H1 (cell line): ENCODE measurements at regions not wholly inside any gene's neighbourhood (a gene's known extent, or its start where the extent isn't known, plus 50 kb on each side); places are given as distances from the start of the nearest gene placed in this dataset.

ENCODE experiments used
- CTCF ChIA-PET: fragments of 300-600 bp; sonication (Branson Sonifier 250); formaldehyde crosslinking; loops from one replicate; lab custom pipeline; 2021; ENCODE audit not compliant: partially characterized antibody; lab: Charles Lee
- POLR2A ChIA-PET: fragments of 300-600 bp; sonication (Branson Sonifier 250); formaldehyde crosslinking; loops from one replicate; lab custom pipeline; 2021; ENCODE audit warnings: inconsistent platforms; ENCODE audit not compliant: partially characterized antibody; lab: Charles Lee
- DNase-seq, 2 experiments: peaks; one replicate each; pipeline versions ENCODE4 v3.0.0 to v3.0.0-alpha.2; 2010 to 2022; ENCODE audit warnings: low spot score in 2 of 2, low read depth in 1 of 2, mixed read lengths in 1 of 2
- FAIRE-seq: peaks from 2 replicates; lab custom pipeline; 2011; peaks lifted over from hg19 to GRCh38; lab: Jason Lieb, UNC
- H2AFZ ChIP-seq: 2 replicates; pipeline ENCODE4 v1.8.1; 2012; ENCODE audit warnings: low read length, inconsistent platforms
- H2AK5ac ChIP-seq: 2 replicates; pipeline ENCODE4 v1.6.1; 2013; ENCODE audit warnings: low read depth, low read length
- H2BK120ac ChIP-seq: replicated peaks from 2 replicates; pipeline ENCODE3; 2013; ENCODE audit warnings: low read depth, low read length, inconsistent platforms
- H2BK12ac ChIP-seq: 2 replicates; pipeline ENCODE4 v1.6.1; 2013; ENCODE audit warnings: low read depth, low read length
- H2BK15ac ChIP-seq: 2 replicates; pipeline ENCODE4 v1.6.1; 2013; ENCODE audit warnings: low read length
- H2BK20ac ChIP-seq: 2 replicates; pipeline ENCODE4 v1.6.1; 2013; ENCODE audit warnings: low read length
- H2BK5ac ChIP-seq: 2 replicates; pipeline ENCODE4 v1.6.1; 2013; ENCODE audit warnings: low read depth, low read length
- H3K14ac ChIP-seq: 2 replicates; pipeline ENCODE4 v1.6.1; 2013; ENCODE audit warnings: inconsistent platforms; ENCODE audit not compliant: insufficient read length
- H3K18ac ChIP-seq: 2 replicates; pipeline ENCODE4 v1.6.1; 2013; ENCODE audit warnings: low read length; ENCODE audit errors: extremely low read depth
- H3K23ac ChIP-seq: 2 replicates; pipeline ENCODE4 v1.6.1; 2013; ENCODE audit warnings: inconsistent platforms; ENCODE audit not compliant: insufficient read length
- H3K23me2 ChIP-seq: 2 replicates; pipeline ENCODE4 v1.6.1; 2013; ENCODE audit warnings: low read depth, low read length
- H3K27ac ChIP-seq: 2 replicates; pipeline ENCODE4 v1.6.1; 2011; ENCODE audit warnings: low read depth, low read length, inconsistent platforms
- H3K27me3 ChIP-seq, 4 experiments: replicated peaks in 1 of 4; 1 replicate in 1 of 4; 2 replicates in 3 of 4; pipeline versions ENCODE4 v1.6.1 to v1.8.1; 2011 to 2013; ENCODE audit warnings: low read length in 3 of 4, mild to moderate bottlenecking in 3 of 4, inconsistent platforms in 2 of 4, mixed read lengths in 2 of 4, moderate library complexity in 1 of 4; ENCODE audit not compliant: control insufficient read depth in 3 of 4, insufficient read depth in 3 of 4; ENCODE audit errors: extremely low read depth in 1 of 4
- H3K36me3 ChIP-seq, 4 experiments: 2 replicates each; pipeline versions ENCODE4 v1.6.1 to v1.8.1; 2011 to 2013; ENCODE audit warnings: mild to moderate bottlenecking in 4 of 4, low read length in 3 of 4, moderate library complexity in 2 of 4, control low read depth in 1 of 4, inconsistent platforms in 1 of 4; ENCODE audit not compliant: insufficient read depth in 4 of 4, control insufficient read depth in 2 of 4
- H3K4ac ChIP-seq: replicated peaks from 2 replicates; pipeline ENCODE3; 2013; ENCODE audit warnings: low read length, low read depth, mixed read lengths, inconsistent platforms; ENCODE audit not compliant: insufficient read length
- H3K4me1 ChIP-seq, 4 experiments: replicated peaks in 1 of 4; 1 replicate in 1 of 4; 2 replicates in 3 of 4; pipeline versions ENCODE4 v1.6.1 to v1.8.1; 2011 to 2013; ENCODE audit warnings: low read length in 3 of 4, inconsistent platforms in 2 of 4, mixed read lengths in 1 of 4; ENCODE audit not compliant: insufficient read depth in 4 of 4, control insufficient read depth in 3 of 4
- H3K4me2 ChIP-seq, 2 experiments: 2 replicates each; pipeline versions ENCODE4 v1.6.1 to v1.8.1; 2011 to 2013; ENCODE audit warnings: low read depth in 2 of 2, low read length in 2 of 2, control low read depth in 1 of 2, inconsistent platforms in 1 of 2, mild to moderate bottlenecking in 1 of 2; ENCODE audit not compliant: insufficient read depth in 1 of 2
- H3K4me3 ChIP-seq, 4 experiments: fragments of 200-600, 300-600 bp in 1 of 4; sonication (generic), shearing (Covaris generic), sonication (Bioruptor Twin) in 1 of 4; 2 replicates each; pipeline versions ENCODE4 v1.5.1 to v1.8.1; 2011 to 2016; ENCODE audit warnings: low read length in 4 of 4, low read depth in 3 of 4, control low read depth in 2 of 4, inconsistent platforms in 2 of 4, mild to moderate bottlenecking in 2 of 4, mixed read lengths in 1 of 4, moderate library complexity in 1 of 4; ENCODE audit not compliant: insufficient read depth in 2 of 4; ENCODE audit errors: extremely low read depth in 1 of 4
- H3K56ac ChIP-seq: replicated peaks from 2 replicates; pipeline ENCODE3; 2013; ENCODE audit warnings: low read depth, mild to moderate bottlenecking, mixed read lengths, low read length, inconsistent platforms; ENCODE audit not compliant: insufficient read length
- H3K79me1 ChIP-seq: 2 replicates; pipeline ENCODE4 v1.6.1; 2013; ENCODE audit warnings: low read depth, low read length, control low read depth
- H3K79me2 ChIP-seq, 2 experiments: 2 replicates each; pipeline versions ENCODE4 v1.6.1 to v1.8.1; 2012 to 2013; ENCODE audit warnings: low read length in 2 of 2, mild to moderate bottlenecking in 2 of 2, inconsistent platforms in 1 of 2; ENCODE audit not compliant: insufficient read depth in 2 of 2, control insufficient read depth in 1 of 2
- H3K9ac ChIP-seq, 4 experiments: replicated peaks in 1 of 4; 1 replicate in 1 of 4; 2 replicates in 3 of 4; pipeline versions ENCODE4 v1.6.1 to v1.8.1; 2011 to 2013; ENCODE audit warnings: low read depth in 3 of 4, low read length in 3 of 4, control low read depth in 2 of 4, mild to moderate bottlenecking in 2 of 4, moderate library complexity in 2 of 4, inconsistent platforms in 1 of 4; ENCODE audit errors: extremely low read depth in 1 of 4
- H3K9me3 ChIP-seq, 2 experiments: 2 replicates each; pipeline versions ENCODE4 v1.6.1 to v1.8.1; 2012 to 2013; ENCODE audit warnings: mild to moderate bottlenecking in 2 of 2, moderate library complexity in 2 of 2, control low read depth in 1 of 2, inconsistent platforms in 1 of 2, low read depth in 1 of 2, low read length in 1 of 2, mixed read lengths in 1 of 2; ENCODE audit not compliant: insufficient read depth in 2 of 2
- H4K20me1 ChIP-seq, 2 experiments: replicated peaks in 1 of 2; 2 replicates each; pipeline versions ENCODE3 to v1.8.1; 2011 to 2013; ENCODE audit warnings: inconsistent platforms in 2 of 2, low read length in 2 of 2, mild to moderate bottlenecking in 1 of 2; ENCODE audit not compliant: insufficient read depth in 2 of 2, control insufficient read depth in 1 of 2
- H4K5ac ChIP-seq: 2 replicates; pipeline ENCODE4 v1.6.1; 2013; ENCODE audit warnings: low read length, low read depth, mixed read lengths, inconsistent platforms; ENCODE audit not compliant: insufficient read length
- H4K8ac ChIP-seq: 2 replicates; pipeline ENCODE4 v1.8.0; 2013; ENCODE audit warnings: mild to moderate bottlenecking, moderate library complexity, low read length, inconsistent platforms; ENCODE audit not compliant: insufficient read depth; ENCODE audit errors: extremely low read depth
- H4K91ac ChIP-seq: replicated peaks from 2 replicates; pipeline ENCODE3; 2013; ENCODE audit warnings: low read length, mixed read lengths, inconsistent platforms; ENCODE audit not compliant: insufficient read length
- BCL11A ChIP-seq, 2 experiments: IDR thresholded peaks; one replicate each; pipeline ENCODE4 v1.6.1; 2011; ENCODE audit warnings: low read depth in 2 of 2, low read length in 2 of 2, mild to moderate bottlenecking in 2 of 2
- CEBPB ChIP-seq: IDR thresholded peaks from 2 replicates; pipeline ENCODE4 v1.6.1; 2012; ENCODE audit warnings: low read depth, low read length
- CHD1 ChIP-seq: IDR thresholded peaks from 2 replicates; pipeline ENCODE4 v1.6.1; 2012; ENCODE audit warnings: low read depth, low read length, improper control_type of control experiment
- CTBP2 ChIP-seq: IDR thresholded peaks from 2 replicates; pipeline ENCODE4 v1.7.0; 2011; ENCODE audit warnings: borderline replicate concordance, mild to moderate bottlenecking, moderate library complexity, mixed read lengths, low read length; ENCODE audit not compliant: insufficient read depth, insufficient read length
- EGR1 ChIP-seq: IDR thresholded peaks from 2 replicates; pipeline ENCODE4 v1.6.1; 2011; ENCODE audit warnings: low read depth, low read length, borderline replicate concordance
- GABPA ChIP-seq: IDR thresholded peaks from 2 replicates; pipeline ENCODE4 v1.6.1; 2011; ENCODE audit warnings: mild to moderate bottlenecking, low read length, moderate library complexity, borderline replicate concordance; ENCODE audit not compliant: insufficient read depth
- KDM5A ChIP-seq: fragments of 200-600 bp; IDR thresholded peaks from 2 replicates; pipeline ENCODE4 v1.7.1; 2012; ENCODE audit warnings: mild to moderate bottlenecking, low read length, inconsistent platforms, mixed read lengths
- POLR2AphosphoS5 ChIP-seq: IDR thresholded peaks from 2 replicates; pipeline ENCODE4 v1.6.1; 2011; ENCODE audit warnings: low read depth, low read length
- RAD21 ChIP-seq, 2 experiments: IDR thresholded peaks in 1 of 2; conservative IDR thresholded peaks in 1 of 2; 2 replicates each; pipeline ENCODE4 v1.6.1; 2011; ENCODE audit warnings: low read depth in 2 of 2, low read length in 2 of 2, improper control_type of control experiment in 1 of 2, inconsistent platforms in 1 of 2, mild to moderate bottlenecking in 1 of 2, moderate library complexity in 1 of 2
- SP2 ChIP-seq: IDR thresholded peaks from 2 replicates; pipeline ENCODE4 v1.6.1; 2012; ENCODE audit warnings: mild to moderate bottlenecking, low read length, inconsistent platforms
- SRF ChIP-seq: IDR thresholded peaks from 2 replicates; pipeline ENCODE4 v1.6.1; 2011; ENCODE audit warnings: mild to moderate bottlenecking, low read depth, low read length, moderate library complexity
- WGBS, 2 experiments: shearing (Covaris generic) in 1 of 2; methylation state at CpG; one replicate each; pipeline versions ENCODE4 v1.1.6 to v1.1.7; 2013 to 2015; ENCODE audit warnings: low lambda C conversion rate in 2 of 2, mixed read lengths in 2 of 2, inconsistent platforms in 1 of 2, low coverage in 1 of 2, missing lambda C conversion rate in 1 of 2; ENCODE audit not compliant: insufficient replicate concordance in 2 of 2, insufficient coverage in 1 of 2, insufficient read length in 1 of 2; ENCODE audit errors: extremely low coverage in 1 of 2, missing lambda C conversion rate in 1 of 2; 5-methylcytosine and 5-hydroxymethylcytosine counted together
- TF ChIP-seq, protein P1 (sequence below): IDR thresholded peaks from 2 replicates; pipeline ENCODE4 v1.6.1; 2012; ENCODE audit warnings: inconsistent platforms

DNA sequence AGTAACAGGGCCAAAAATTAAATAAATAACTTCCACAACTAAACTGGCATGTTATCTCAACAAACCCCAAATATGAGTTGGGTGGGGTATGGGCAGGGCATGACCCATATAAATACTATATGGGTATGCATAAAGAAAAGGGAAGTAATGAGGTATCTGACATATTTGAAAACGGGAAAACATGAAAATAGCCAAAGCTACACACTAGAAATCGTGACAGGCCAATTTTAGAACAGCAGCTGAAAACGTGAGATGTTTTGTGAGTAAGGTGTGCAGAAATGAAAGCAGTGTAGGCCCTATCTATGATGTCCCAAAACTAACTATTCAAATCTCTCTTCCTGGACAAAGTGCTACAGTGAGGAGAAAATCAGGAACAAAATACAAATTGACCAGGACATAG lies 537.9 kb upstream of the NR5A2 start:
- no peak overlapping the region for H2AFZ ChIP-seq
- WGBS, 2 experiments, result 95% methylated on average over 3 of the region's 3 CpGs; no CpG with 5 or more reads in 1 of the 2 experiments
- CTCF ChIA-PET, result interaction anchor here (0.9 kb wide), 1 partner anchor 25 kb away, joined by 3 read pairs; no protein-coding TSS in a partner anchor

More for the DNA sequence above, 537.9 kb upstream of the NR5A2 start:
- TF ChIP-seq CHD1, result no peak
- TF ChIP-seq POLR2AphosphoS5, result no peak
- no peak for TF ChIP-seq CEBPB
- TF ChIP-seq RAD21 (IDR thresholded peaks at IDR 0.05 in 1 of 2, conservative IDR thresholded peaks at IDR 0.05 in 1 of 2; ENCODE audit: low read depth in 2 of 2, low read length in 2 of 2), result no peak
- no peak for TF ChIP-seq EGR1
- TF ChIP-seq SP2, result no peak
- TF ChIP-seq BCL11A (IDR thresholded peaks at IDR 0.05; ENCODE audit: low read depth in 2 of 2, low read length in 2 of 2), result no peak
- TF ChIP-seq, protein P1, sequence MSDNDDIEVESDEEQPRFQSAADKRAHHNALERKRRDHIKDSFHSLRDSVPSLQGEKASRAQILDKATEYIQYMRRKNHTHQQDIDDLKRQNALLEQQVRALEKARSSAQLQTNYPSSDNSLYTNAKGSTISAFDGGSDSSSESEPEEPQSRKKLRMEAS, result no peak
- TF ChIP-seq KDM5A, result no peak
- TF ChIP-seq CTBP2, result no peak
- no peak for TF ChIP-seq GABPA
- no peak for TF ChIP-seq SRF
- H4K5ac ChIP-seq, result no peak overlapping the region
- no peak overlapping the region for H3K23ac ChIP-seq
- no peak overlapping the region for H2BK120ac ChIP-seq
- H3K14ac ChIP-seq, result no peak overlapping the region
- no peak overlapping the region for H2BK20ac ChIP-seq
- no peak overlapping the region for H3K4me3 ChIP-seq
- H4K91ac ChIP-seq, result no peak overlapping the region
- no peak overlapping the region for H2BK15ac ChIP-seq
- FAIRE-seq (no peak), DNase-seq (no peak)
- no peak overlapping the region for H4K8ac ChIP-seq
- no peaks in the 10 kb centered on the region for H3K23me2 ChIP-seq
- no peak overlapping the region for H3K27ac ChIP-seq
- no peak overlapping the region for H3K4me2 ChIP-seq
- H3K9ac ChIP-seq, result no peak overlapping the region
- no peak overlapping the region for H3K56ac ChIP-seq
- no peaks in the 10 kb centered on the region for H3K79me2 ChIP-seq
- H3K4me1 ChIP-seq, result peaks cover 0 to 2% (median 0%) of the 10 kb centered on the region in 4 experiments; a peak in 2 of 7 replicates
- H2AK5ac ChIP-seq, result no peak overlapping the region
- H3K9me3 ChIP-seq, result 0 out of 4 replicates have a peak, but pooled peaks cover 0 to 3% of the 10 kb centered on the region in 2 experiments
- no peak overlapping the region for H3K18ac ChIP-seq
- H3K79me1 ChIP-seq, result no peaks in the 10 kb centered on the region
- no peak overlapping the region for H3K4ac ChIP-seq
- H2BK12ac ChIP-seq, result no peak overlapping the region
- no peaks in the 10 kb centered on the region for H3K27me3 ChIP-seq
- H3K36me3 ChIP-seq, result no peaks in the 10 kb centered on the region
- H2BK5ac ChIP-seq, result no peak overlapping the region
- H4K20me1 ChIP-seq, result no peaks in the 10 kb centered on the region
- POLR2A ChIA-PET, result no interaction called here
